Activated CD4-positive, alpha-beta T cell treated with anti-CD3 and anti-CD28 coated beads, Interleukin-2, amount 10 ng/mL, durations not matched to agents 24 days and 14 days (primary cell): ENCODE measurements at regions not wholly inside any gene's neighbourhood (a gene's known extent, or its start where the extent isn't known, plus 50 kb on each side); places are given as distances from the start of the nearest gene placed in this dataset.

Experiments used
- DNase-seq: peaks from one replicate; pipeline ENCODE4 v3.0.0; 2022
- H3K27ac Mint-ChIP-seq: one replicate; pipeline ENCODE4 v1.8.0; 2022; ENCODE audit warnings: mild to moderate bottlenecking, mixed read lengths
- H3K27me3 Mint-ChIP-seq: one replicate; pipeline ENCODE4 v1.8.0; 2022; ENCODE audit warnings: mixed read lengths
- H3K36me3 Mint-ChIP-seq: one replicate; pipeline ENCODE4 v1.8.0; 2022; ENCODE audit warnings: low read depth, mild to moderate bottlenecking, mixed read lengths
- H3K4me1 Mint-ChIP-seq: one replicate; pipeline ENCODE4 v1.8.0; 2021; ENCODE audit warnings: mixed read lengths
- H3K4me3 Mint-ChIP-seq: one replicate; pipeline ENCODE4 v1.8.0; 2022; ENCODE audit warnings: mild to moderate bottlenecking, moderate library complexity, mixed read lengths
- H3K9me3 Mint-ChIP-seq: one replicate; pipeline ENCODE4 v1.8.0; 2021; ENCODE audit warnings: mixed read lengths
- intact Hi-C: fragments of 100-400 bp; cut with micrococcal nuclease; formaldehyde crosslinking; loops from one replicate; pipeline ENCODE4 v1.15.1; 2023

- H3K27ac Mint-ChIP-seq, result no peak overlapping the region
- H3K36me3 Mint-ChIP-seq, result no peaks in the 10 kb centered on the region
- no peaks in the 10 kb centered on the region for H3K27me3 Mint-ChIP-seq
- no peak overlapping the region for H3K4me3 Mint-ChIP-seq
- intact Hi-C loops, result no loop called here
- H3K4me1 Mint-ChIP-seq, result no peaks in the 10 kb centered on the region
- peaks cover 11% of the 10 kb centered on the region for H3K9me3 Mint-ChIP-seq
- DNase-seq, result no peak
Observed at GRCh38 chr9:82242285-82242963, 253.9 kb downstream of the SPATA31D1 start.

DNA sequence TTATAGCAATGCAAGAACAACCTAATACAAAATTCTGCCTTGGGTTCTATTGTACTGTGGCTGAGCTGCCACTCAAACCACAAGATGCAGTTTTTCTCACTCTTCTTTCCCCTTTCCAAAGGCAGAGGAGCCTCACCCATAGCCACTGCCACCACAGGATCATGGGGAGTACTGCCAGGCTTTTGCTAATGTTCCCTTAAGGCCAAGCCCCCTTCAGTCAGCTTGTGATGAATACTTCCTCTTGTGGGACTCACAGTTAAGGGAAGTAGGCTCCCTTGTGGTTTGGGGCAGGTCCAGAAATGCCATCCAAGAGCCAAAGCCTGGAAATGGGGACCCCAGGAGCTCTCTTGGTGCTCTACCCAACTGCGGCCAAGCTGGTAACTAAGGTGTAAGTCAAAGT is 258.7 kb downstream of the SPATA31D1 start:
- no peaks in the 10 kb centered on the region for H3K36me3 Mint-ChIP-seq
- intact Hi-C loops, result no loop called here
- no peak overlapping the region for H3K27ac Mint-ChIP-seq
- no peak overlapping the region for H3K4me3 Mint-ChIP-seq
- no peaks in the 10 kb centered on the region for H3K9me3 Mint-ChIP-seq
- no peaks in the 10 kb centered on the region for H3K27me3 Mint-ChIP-seq
- DNase-seq, result no peak
- H3K4me1 Mint-ChIP-seq, result no peaks in the 10 kb centered on the region

DNA sequence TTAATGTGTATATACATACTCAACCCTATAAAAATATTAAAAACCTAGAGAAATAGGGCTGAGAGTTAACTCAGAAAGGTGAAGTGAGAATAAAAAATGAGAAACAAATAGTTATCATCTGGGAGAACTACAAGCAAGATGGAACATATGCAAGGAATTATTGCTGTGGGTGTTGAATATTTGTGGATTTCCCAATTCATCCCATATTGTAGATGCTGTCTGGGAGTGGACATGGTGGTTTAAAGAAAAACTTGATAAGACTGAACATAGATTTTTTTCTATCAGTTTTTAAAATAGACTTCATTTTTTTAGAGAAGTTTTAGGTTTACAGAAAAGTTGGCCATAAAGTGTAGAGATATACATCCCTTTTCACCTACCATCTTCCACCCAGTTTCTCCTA is 263.5 kb downstream of the SPATA31D1 start:
- intact Hi-C loops, result no loop called here
- Mint-ChIP-seq H3K27me3 (no peaks in the 10 kb centered on the region), H3K9me3 (no peaks in the 10 kb centered on the region)

DNA sequence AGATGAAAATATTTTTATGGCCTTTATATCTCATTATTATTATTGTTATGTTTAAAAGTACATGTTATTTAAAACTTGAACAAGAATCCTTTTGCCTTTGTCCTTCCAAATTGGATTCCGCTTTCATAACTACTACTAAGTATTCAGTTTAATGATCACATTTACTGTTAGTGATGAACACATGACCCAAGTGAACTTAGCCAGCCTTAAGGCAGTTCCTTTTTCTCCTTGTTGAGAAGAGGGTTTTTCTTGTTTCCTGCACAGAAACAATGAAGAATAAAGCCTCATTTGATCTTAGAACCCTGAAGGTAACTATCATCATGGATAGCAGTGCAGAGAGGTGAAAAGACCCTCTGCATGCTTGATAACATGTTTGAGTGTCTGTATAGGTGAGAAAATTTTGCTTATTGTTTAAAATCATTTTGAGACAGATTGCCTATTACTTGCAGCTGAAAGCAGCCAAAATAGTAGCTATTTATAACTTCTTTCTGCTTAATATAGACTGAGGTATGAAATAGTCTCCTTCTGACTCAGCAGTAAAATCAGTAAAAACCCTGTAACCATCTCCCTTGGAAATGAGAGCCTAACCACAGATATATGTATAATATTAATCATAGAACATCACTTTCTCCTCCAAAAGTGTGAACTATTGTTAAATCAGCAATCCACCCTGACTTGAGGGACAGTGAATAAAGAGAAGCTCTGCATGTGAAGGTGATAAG is 266.2 kb downstream of the SPATA31D1 start:
- no peak overlapping the region for H3K27ac Mint-ChIP-seq
- no peaks in the 10 kb centered on the region for H3K36me3 Mint-ChIP-seq
- intact Hi-C loops, result no loop called here
- H3K27me3 Mint-ChIP-seq, result no peaks in the 10 kb centered on the region
- no peaks in the 10 kb centered on the region for H3K4me1 Mint-ChIP-seq
- H3K9me3 Mint-ChIP-seq, result no peaks in the 10 kb centered on the region
- no peak for DNase-seq
- no peak overlapping the region for H3K4me3 Mint-ChIP-seq

More for the DNA sequence above, 263.5 kb downstream of the SPATA31D1 start:
- no peak overlapping the region for H3K27ac Mint-ChIP-seq
- H3K4me1 Mint-ChIP-seq, result no peaks in the 10 kb centered on the region
- no peaks in the 10 kb centered on the region for H3K36me3 Mint-ChIP-seq
- no peak overlapping the region for H3K4me3 Mint-ChIP-seq
- DNase-seq, result no peak

DNA sequence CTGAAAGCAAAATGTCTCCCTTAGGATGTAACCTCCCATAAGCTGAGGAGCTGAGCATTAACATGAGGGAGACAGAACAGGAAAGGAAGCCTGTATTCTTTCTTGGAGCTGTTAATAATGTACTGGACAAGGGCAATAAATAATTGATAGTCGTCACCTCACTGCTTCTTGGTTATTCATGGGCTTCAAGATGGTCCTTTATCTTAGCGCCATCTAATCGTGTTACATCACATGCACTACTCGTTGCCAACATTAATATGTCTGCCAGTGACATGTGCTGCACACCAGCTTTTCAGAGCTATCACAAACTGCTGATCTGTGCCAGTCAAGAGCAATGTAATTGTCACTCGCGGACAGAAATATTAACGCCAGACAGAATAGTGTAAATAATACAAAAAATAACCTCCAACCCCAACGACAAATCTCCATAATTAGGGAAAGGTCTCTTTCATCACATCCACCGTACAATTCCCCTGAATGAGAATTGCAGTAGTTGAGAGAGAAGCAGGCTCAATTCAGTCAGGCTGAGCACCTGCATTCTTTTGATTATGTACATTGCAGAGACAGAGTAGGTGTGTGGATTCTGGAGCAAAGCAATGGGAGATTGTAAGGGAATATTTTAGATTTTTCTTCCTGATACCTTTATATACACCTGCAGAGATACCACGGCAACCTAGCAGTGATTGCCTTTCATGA is 267.1 kb downstream of the SPATA31D1 start:
- Mint-ChIP-seq H3K36me3 (no peaks in the 10 kb centered on the region), H3K27me3 (no peaks in the 10 kb centered on the region), H3K9me3 (no peaks in the 10 kb centered on the region), H3K27ac (no peak overlapping the region), H3K4me1 (no peaks in the 10 kb centered on the region), H3K4me3 (no peak overlapping the region)
- intact Hi-C loops, result no loop called here
- no peak for DNase-seq

- Mint-ChIP-seq H3K27me3 (no peaks in the 10 kb centered on the region), H3K36me3 (no peaks in the 10 kb centered on the region), H3K27ac (no peak overlapping the region), H3K9me3 (no peaks in the 10 kb centered on the region), H3K4me1 (no peaks in the 10 kb centered on the region), H3K4me3 (no peak overlapping the region)
- intact Hi-C loops, result no loop called here
- no peak for DNase-seq
Observed at GRCh38 chr9:82260691-82261090, 272.1 kb downstream of the SPATA31D1 start.

DNA sequence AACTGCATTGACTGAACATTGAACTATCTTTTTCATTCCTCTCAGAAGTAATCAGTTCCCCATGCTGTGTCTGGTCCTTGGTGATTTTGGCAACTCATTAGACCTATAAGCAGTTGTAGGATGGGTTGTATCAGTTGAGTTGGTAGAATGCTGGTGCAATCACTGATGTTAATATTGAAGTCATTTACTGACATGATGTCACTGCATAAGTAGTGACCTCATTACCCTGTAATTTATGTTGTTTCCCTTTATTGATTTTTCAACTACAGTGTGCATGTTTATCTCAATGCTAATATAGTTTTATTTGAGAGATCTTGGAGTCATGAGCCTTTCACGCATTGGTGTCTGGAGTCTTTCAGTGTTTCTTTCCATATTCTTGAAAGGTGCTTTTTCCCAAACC is 275.0 kb downstream of the SPATA31D1 start:
- Mint-ChIP-seq H3K27me3 (no peaks in the 10 kb centered on the region), H3K9me3 (no peaks in the 10 kb centered on the region), H3K4me1 (no peaks in the 10 kb centered on the region), H3K27ac (no peak overlapping the region), H3K36me3 (no peaks in the 10 kb centered on the region), H3K4me3 (no peak overlapping the region)
- no peak for DNase-seq
- intact Hi-C loops, result no loop called here

DNA sequence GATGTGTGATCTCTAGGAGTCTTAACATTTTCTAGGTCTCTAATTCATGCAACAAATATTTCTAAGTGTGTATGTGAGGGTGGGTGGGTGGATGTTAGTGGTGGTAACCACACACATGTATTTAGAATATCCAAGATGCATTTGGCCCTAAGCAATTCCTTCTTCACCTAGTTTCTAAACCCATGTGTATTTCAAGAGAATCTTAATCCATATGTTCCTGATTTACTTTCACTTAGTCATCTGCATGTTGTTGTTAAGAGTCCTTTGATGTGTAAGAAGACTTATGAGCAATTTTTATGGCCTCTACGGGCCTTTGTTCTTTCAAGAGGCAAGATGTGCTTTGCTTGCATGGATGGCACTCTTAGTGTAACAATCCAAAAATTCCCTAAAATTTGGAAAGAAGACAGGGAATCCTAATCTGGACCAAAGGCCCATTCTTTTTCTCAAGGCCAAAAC is 282.6 kb downstream of the SPATA31D1 start:
- no peak for DNase-seq
- H3K36me3 Mint-ChIP-seq, result no peaks in the 10 kb centered on the region
- H3K4me1 Mint-ChIP-seq, result no peaks in the 10 kb centered on the region
- H3K9me3 Mint-ChIP-seq, result no peaks in the 10 kb centered on the region
- no peaks in the 10 kb centered on the region for H3K27me3 Mint-ChIP-seq
- no peak overlapping the region for H3K27ac Mint-ChIP-seq
- H3K4me3 Mint-ChIP-seq, result no peak overlapping the region
- intact Hi-C loops, result no loop called here

- no peaks in the 10 kb centered on the region for H3K4me1 Mint-ChIP-seq
- DNase-seq, result no peak
- no peaks in the 10 kb centered on the region for H3K36me3 Mint-ChIP-seq
- H3K9me3 Mint-ChIP-seq, result no peaks in the 10 kb centered on the region
- intact Hi-C loops, result no loop called here
- no peak overlapping the region for H3K4me3 Mint-ChIP-seq
- H3K27me3 Mint-ChIP-seq, result no peaks in the 10 kb centered on the region
- no peak overlapping the region for H3K27ac Mint-ChIP-seq
Observed at GRCh38 chr9:82273121-82273520, 284.5 kb downstream of the SPATA31D1 start.

DNA sequence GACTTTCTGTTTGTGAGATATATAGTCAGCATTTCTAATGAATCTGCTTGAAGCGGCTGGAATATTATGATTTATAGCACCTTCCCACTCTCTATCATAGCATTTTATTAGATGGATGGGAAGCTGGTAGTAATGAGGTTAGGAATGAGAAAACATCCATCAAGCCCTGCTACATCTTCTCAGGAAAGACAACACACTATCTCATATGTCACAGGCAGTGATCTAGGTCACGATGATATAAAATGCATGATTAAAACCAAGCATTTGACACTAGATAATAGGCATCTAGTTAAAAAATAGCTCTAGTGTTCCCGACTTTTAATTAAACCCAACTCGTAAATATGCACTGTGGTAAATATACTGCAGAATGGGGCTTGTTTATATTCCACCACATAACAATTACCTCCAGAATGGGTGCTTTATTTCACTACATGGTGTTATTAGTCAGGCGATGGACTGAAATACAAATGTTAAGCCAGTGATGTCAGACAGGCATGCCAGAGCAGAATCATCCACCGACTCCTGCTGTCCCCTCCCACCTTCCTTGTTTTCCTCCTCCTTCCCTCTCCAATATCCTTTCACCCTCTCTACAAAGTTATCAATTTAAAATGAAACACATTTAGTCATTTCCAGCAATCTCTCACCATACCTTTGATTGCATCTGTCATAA is 286.8 kb downstream of the SPATA31D1 start:
- Mint-ChIP-seq H3K27me3 (no peaks in the 10 kb centered on the region), H3K9me3 (no peaks in the 10 kb centered on the region), H3K4me1 (no peaks in the 10 kb centered on the region), H3K4me3 (no peak overlapping the region), H3K36me3 (no peaks in the 10 kb centered on the region), H3K27ac (no peak overlapping the region)
- DNase-seq, result no peak
- intact Hi-C loops, result no loop called here

GRCh38 chr9:82281066-82281465 is 292.5 kb downstream of the SPATA31D1 start:
- no peak for DNase-seq
- Mint-ChIP-seq H3K36me3 (no peaks in the 10 kb centered on the region), H3K27me3 (no peaks in the 10 kb centered on the region), H3K4me3 (no peak overlapping the region), H3K4me1 (no peaks in the 10 kb centered on the region), H3K27ac (no peak overlapping the region), H3K9me3 (no peaks in the 10 kb centered on the region)
- intact Hi-C loops, result no loop called here

GRCh38 chr9:82284758-82285157 is 296.2 kb downstream of the SPATA31D1 start:
- Mint-ChIP-seq H3K4me1 (no peaks in the 10 kb centered on the region), H3K4me3 (no peak overlapping the region), H3K27me3 (no peaks in the 10 kb centered on the region), H3K9me3 (no peaks in the 10 kb centered on the region), H3K27ac (no peak overlapping the region), H3K36me3 (no peaks in the 10 kb centered on the region)
- DNase-seq, result no peak
- intact Hi-C loops, result no loop called here

- no peak for DNase-seq
- Mint-ChIP-seq H3K4me3 (no peak overlapping the region), H3K4me1 (no peaks in the 10 kb centered on the region), H3K36me3 (no peaks in the 10 kb centered on the region), H3K9me3 (no peaks in the 10 kb centered on the region), H3K27ac (no peak overlapping the region), H3K27me3 (no peaks in the 10 kb centered on the region)
- intact Hi-C loops, result no loop called here
Observed at GRCh38 chr9:82295181-82295580, 306.6 kb downstream of the SPATA31D1 start.

GRCh38 chr9:82299870-82300269 is 311.3 kb downstream of the SPATA31D1 start:
- H3K4me1 Mint-ChIP-seq, result no peaks in the 10 kb centered on the region
- intact Hi-C loops, result no loop called here
- H3K9me3 Mint-ChIP-seq, result no peaks in the 10 kb centered on the region
- no peaks in the 10 kb centered on the region for H3K36me3 Mint-ChIP-seq
- no peak for DNase-seq
- H3K27ac Mint-ChIP-seq, result no peak overlapping the region
- H3K27me3 Mint-ChIP-seq, result no peaks in the 10 kb centered on the region
- no peak overlapping the region for H3K4me3 Mint-ChIP-seq
